ENCODE measurements at regions not wholly inside any gene's neighbourhood (a gene's known extent, or its start where the extent isn't known, plus 50 kb on each side); places are given as distances from the start of the nearest gene placed in this dataset.
"Not testable (repeated sequence)": the region's sequence is repeated elsewhere in the genome, so short reads cannot be mapped to it uniquely, and the experiment has no call there.

DNA sequence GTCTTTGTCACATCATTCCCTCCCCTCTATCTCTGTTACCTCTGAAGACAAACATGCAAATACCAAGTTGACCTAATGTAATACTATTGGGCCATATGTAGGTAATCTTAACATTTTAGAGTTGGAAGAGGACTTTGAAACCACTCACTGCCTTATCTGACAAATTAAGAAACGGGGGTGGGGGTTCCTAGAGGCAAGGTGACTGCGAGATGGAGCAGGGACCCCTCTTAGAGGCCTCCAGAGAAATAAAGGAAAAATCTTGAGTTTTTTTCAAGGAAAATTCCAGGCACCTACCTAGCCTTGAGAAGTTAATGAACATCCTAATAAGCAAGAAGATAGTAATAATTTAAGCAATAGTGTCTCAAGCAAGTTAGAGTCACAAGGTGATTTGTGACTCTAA is 270.8 kb downstream of the CD83 start:
- Mint-ChIP-seq H3K27me3 (no peaks in the 10 kb centered on the region), H3K9me3 (peaks cover 0 to 2% (median 0%) of the 10 kb centered on the region in 3 donors), H3K36me3 (peaks cover 1% of the 10 kb centered on the region), H3K4me3 (no peak overlapping the region), H3K4me1 (peaks cover 15 to 27% (median 20%) of the 10 kb centered on the region in 3 donors), H3K27ac (no peak overlapping the region)

DNA sequence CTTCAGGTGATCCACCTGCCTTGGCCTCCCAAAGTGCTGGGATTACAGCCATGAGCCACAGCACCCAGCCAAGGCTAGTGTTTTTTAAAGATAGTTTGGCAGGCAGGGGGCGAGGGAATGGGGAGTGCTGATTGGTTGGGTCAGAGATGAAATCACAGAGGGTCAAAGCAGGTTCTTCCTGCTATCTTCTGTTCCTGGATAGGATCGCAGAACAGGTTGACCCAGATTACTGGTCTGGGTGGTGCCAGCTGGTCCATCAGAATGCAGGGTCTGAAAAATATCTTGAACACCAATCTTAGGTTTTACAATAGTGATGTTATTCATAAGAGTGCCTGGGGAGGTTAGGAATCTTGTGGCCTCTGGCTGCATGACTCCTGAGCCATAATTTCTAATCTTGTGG is 272.2 kb downstream of the CD83 start:
- peaks cover 9 to 22% (median 15%) of the 10 kb centered on the region in 3 donors for H3K4me1 Mint-ChIP-seq
- H3K27ac Mint-ChIP-seq, H3K36me3 Mint-ChIP-seq, H3K27me3 Mint-ChIP-seq, H3K4me3 Mint-ChIP-seq, H3K9me3 Mint-ChIP-seq: not testable (repeated sequence)

DNA sequence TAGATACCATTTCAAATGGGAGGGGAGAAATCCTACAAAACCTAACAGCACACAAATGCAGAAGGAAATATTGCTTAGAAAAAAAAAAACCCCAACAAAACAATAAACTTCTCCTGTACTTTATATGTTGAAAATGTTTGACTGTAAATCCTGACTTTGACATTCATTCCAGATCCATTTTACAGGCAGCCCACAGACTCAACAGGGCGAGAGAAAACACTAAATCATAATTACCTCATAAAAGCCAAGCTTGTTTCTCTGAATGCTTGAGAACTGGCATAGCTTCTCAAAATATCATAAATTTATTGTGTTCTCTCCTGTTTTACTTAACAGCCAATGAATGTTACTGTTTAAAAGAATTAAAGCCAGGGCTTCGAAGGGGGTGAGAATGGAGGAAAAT is 273.2 kb downstream of the CD83 start:
- no peaks in the 10 kb centered on the region for H3K36me3 Mint-ChIP-seq
- no peaks in the 10 kb centered on the region for H3K27me3 Mint-ChIP-seq
- H3K4me1 Mint-ChIP-seq = peaks cover 9 to 19% (median 14%) of the 10 kb centered on the region in 3 donors
- H3K27ac Mint-ChIP-seq = no peak overlapping the region
- peaks cover 0 to 2% (median 0%) of the 10 kb centered on the region in 3 donors for H3K9me3 Mint-ChIP-seq
- H3K4me3 Mint-ChIP-seq = no peak overlapping the region

DNA sequence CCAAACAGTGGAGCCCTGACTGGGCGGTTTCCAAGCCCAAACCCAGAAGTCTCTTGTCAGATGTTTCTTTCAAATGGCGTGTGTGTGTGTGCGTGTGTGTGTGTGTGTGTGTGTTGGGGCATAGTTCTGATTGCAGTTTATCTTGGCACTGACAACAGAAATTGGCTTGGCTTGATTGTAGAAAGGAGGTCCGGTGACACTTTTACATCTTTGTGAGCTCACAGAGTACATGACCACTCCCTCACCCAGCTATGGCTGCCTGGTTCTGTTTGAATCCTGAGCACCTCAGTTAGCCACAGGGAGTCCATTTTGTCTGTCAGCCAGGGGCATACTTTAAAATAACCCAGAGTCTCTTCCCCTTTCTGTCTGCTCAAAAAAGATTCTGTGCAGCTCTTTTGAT is 276.3 kb downstream of the CD83 start:
- Mint-ChIP-seq H3K4me3 (no peak overlapping the region), H3K4me1 (peaks cover 15 to 35% (median 19%) of the 10 kb centered on the region in 3 donors), H3K36me3 (no peaks in the 10 kb centered on the region), H3K9me3 (peaks cover 0 to 2% (median 0%) of the 10 kb centered on the region in 3 donors), H3K27me3 (no peaks in the 10 kb centered on the region), H3K27ac (peak overlapping the region in 1 of 3 donors; percentile 55)

DNA sequence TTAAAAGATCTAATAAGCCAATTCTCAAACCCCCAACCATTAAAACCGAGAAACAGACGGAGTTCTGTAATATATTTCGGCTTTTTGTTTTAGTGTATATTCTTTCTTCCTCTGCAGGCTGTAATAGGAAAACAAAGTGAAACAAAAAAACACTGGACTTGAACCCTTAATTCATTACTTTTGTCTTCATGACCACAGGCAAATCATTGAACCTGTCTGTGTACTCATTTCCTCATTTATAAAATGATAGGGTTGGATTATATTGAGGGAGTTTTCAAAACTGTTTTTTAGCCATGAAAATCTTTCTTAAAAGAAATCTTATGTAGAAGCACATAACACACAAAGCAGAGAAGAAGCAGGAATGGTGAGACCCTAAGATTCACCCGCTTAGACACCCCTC is 278.8 kb downstream of the CD83 start:
- Mint-ChIP-seq H3K9me3 (peaks cover 0 to 2% (median 0%) of the 10 kb centered on the region in 3 donors), H3K36me3 (no peaks in the 10 kb centered on the region), H3K27me3 (no peaks in the 10 kb centered on the region), H3K4me1 (peaks cover 15 to 35% (median 15%) of the 10 kb centered on the region in 3 donors), H3K4me3 (peak overlapping the region in 2 of 4 donors; percentile 24 to 87), H3K27ac (no peak overlapping the region)

DNA sequence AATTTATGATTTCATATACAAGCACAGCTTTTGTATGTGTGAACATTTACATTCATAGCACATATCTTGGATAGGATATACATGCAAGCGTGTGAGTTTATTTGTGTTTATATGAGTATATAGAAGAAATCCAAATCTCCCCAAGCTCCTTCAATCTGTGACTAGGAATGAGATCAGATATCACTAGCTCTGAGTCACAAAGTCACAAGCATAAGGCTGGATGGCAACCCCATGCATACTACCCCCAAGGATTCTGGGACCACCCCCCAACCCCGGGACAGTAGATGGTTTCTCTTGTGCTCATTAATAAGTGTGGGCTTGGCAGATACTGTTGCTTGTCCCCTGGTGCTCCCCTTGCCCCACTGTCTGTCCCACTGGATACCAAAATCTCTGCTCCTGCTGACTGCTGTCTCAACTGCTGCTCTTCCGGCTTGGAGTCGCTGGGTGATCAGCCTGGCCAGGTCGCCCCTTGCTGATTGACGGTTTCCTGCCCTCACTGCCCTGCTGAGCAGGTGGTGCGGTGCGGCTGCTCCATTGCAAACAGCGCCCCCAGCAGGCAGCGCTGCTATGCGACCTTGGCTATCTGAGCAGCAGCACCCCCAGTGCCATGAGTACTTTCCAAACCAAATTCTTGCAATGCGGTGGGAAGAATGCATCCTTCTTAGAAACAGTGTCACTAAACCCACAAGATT is 279.4 kb downstream of the CD83 start:
- Mint-ChIP-seq H3K36me3 (no peaks in the 10 kb centered on the region), H3K9me3 (peaks cover 0 to under 1% (median 0%) of the 10 kb centered on the region in 3 donors), H3K4me1 (peaks cover 15 to 35% (median 15%) of the 10 kb centered on the region in 3 donors), H3K4me3 (peak overlapping the region in 3 of 4 donors; percentile 13 to 87 (median 63)), H3K27me3 (no peaks in the 10 kb centered on the region), H3K27ac (no peak overlapping the region)

DNA sequence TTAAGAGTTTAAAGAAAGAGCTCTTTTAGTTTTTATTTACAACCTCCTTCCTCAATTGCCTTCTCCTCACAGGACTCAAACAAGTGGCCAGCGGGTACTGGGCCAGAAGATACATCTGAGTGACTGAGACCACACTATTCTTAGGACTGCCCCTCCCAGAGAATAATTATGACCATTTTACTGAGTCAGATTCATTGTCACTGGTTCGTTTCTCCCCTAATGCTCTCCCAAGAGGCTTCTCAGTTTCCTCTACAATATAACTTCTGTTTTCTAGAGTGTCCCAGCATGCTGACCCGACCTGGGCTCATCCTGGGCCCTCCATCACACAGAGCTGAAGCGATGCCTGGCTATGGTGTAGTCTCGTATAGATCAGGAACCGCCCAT is 279.9 kb downstream of the CD83 start:
- Mint-ChIP-seq H3K4me3 (peak overlapping the region in 3 of 4 donors; percentile 13 to 87 (median 37)), H3K9me3 (no peaks in the 10 kb centered on the region), H3K27me3 (no peaks in the 10 kb centered on the region), H3K4me1 (peaks cover 15 to 35% (median 15%) of the 10 kb centered on the region in 3 donors), H3K27ac (peak overlapping the region in 1 of 3 donors; percentile 76), H3K36me3 (no peaks in the 10 kb centered on the region)

DNA sequence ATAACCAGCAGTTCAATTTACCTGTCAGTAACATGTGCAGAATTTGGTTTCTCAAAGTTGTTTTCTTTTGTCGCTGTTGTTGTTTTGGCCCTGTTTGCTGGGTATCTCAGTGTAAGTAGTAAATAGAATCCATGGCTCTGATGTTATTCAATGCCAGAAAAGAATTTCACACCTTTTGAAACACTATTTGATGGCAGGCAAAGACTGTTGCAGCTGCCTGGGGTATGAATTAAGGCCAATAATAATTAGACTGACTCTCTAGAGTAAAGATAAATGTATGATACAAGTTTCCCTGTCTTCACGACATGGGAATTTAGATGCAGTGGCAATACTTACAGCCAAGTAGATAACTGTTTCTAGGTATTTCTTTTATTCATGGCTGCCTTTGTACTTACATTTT is 281.4 kb downstream of the CD83 start:
- no peak overlapping the region for H3K27ac Mint-ChIP-seq
- no peaks in the 10 kb centered on the region for H3K27me3 Mint-ChIP-seq
- no peaks in the 10 kb centered on the region for H3K9me3 Mint-ChIP-seq
- H3K4me1 Mint-ChIP-seq = peaks cover 15 to 26% (median 15%) of the 10 kb centered on the region in 3 donors
- H3K4me3 Mint-ChIP-seq = no peak overlapping the region
- H3K36me3 Mint-ChIP-seq = no peaks in the 10 kb centered on the region

DNA sequence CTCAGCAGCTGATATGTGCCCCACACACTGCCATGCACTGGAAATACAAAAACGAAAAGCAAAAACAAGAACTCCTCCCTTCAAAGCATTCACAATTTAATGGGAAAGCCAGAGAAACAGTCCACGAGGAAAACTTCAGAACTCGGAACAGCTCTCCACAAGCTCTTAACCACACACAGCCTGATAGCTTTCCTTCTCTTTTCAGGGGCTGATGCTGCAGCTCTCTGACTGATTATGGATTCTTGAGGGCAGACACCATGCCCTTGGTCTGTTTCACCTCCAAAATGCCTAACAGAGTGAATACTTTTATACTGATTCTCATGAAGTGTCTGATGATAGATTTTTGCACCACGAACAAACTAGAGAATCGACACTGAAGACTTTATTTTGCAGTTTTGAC is 282.1 kb downstream of the CD83 start:
- H3K9me3 Mint-ChIP-seq = no peaks in the 10 kb centered on the region
- peaks cover 1% of the 10 kb centered on the region for H3K27me3 Mint-ChIP-seq
- no peak overlapping the region for H3K4me3 Mint-ChIP-seq
- H3K27ac Mint-ChIP-seq = no peak overlapping the region
- H3K4me1 Mint-ChIP-seq = peaks cover 15 to 26% (median 15%) of the 10 kb centered on the region in 3 donors
- no peaks in the 10 kb centered on the region for H3K36me3 Mint-ChIP-seq

DNA sequence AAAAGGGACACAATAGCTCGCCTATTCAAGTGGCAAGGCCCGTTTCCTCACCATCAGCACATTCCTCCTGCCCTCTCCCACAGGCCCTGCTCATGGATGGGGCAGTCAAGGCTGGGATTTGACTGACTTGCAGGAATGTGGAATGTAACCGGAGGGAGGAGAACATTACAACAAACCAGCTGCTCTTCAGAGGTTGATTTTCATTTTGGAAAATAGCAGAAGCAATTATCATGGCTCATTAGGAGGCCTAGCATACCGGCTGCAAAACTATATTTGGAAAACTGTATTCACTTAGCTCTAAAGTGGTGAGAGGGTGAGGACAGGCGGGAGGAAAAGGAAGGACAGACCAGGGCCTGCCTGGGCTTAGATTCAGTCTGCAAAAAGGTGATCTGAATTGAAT is 283.7 kb downstream of the CD83 start:
- Mint-ChIP-seq H3K36me3 (no peaks in the 10 kb centered on the region), H3K4me3 (no peak overlapping the region), H3K4me1 (peaks cover 13 to 19% (median 15%) of the 10 kb centered on the region in 3 donors), H3K27me3 (peaks cover 1% of the 10 kb centered on the region), H3K27ac (no peak overlapping the region), H3K9me3 (no peaks in the 10 kb centered on the region)

DNA sequence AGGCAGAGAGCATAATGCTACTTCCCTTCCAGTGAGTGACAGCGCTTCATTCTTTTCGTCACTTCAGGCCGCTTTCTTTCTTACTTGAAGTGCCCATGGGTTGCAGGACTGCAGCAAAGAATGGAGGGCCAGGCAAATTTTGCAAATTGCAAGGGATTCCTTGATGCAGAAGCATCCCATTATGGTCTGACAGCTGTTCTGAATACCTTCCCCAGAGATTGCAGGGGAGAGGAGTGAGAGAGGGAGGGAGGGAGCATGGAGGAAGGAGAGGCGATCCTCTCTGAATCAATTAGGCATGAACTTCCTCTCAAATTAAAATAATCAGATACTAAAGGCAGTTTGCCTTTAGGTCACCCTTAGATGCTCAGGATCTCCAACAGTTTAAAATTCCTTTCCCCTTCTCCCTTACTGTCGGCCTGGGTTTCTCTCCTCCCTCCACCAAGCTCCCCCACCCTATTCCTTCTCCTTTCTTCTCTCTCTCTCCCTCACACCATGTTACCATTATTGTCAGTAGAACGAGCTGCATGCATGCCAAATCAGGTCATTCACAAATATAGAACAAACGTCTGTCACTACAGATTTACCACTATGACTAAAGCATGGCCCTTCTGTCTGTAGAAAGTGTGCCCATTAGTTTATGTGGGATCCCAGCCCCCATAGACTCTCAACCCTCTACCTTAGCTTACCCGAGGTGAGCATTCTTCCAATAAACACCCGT is 289.2 kb downstream of the CD83 start:
- peaks cover 0 to 2% (median 0%) of the 10 kb centered on the region in 3 donors for H3K4me1 Mint-ChIP-seq
- no peaks in the 10 kb centered on the region for H3K36me3 Mint-ChIP-seq
- H3K27ac Mint-ChIP-seq = peak overlapping the region in 1 of 3 donors; percentile 11
- H3K9me3 Mint-ChIP-seq = no peaks in the 10 kb centered on the region
- peaks cover 1% of the 10 kb centered on the region for H3K27me3 Mint-ChIP-seq
- H3K4me3 Mint-ChIP-seq = peak overlapping the region in 1 of 4 donors; percentile 5

DNA sequence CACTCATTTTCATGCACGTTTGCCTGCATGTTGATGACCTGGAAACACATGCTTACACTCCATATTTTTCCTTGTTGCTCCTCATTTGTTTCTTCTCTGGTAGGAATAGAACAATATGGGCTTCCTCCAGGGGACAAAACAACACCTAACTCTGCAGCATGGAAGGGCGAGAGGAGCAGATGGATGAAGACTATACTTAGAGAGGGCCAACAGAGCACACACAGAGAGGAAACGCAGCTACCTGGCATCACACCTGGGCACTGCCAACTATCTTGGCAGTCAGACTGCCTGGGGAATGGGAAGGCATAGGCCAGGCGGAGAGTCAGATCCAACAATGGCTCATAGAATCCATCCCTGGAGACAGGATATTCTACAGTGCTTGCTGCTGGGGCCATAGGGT is 290.9 kb downstream of the CD83 start:
- Mint-ChIP-seq H3K4me3 (no peak overlapping the region), H3K27me3 (peaks cover 2% of the 10 kb centered on the region), H3K9me3 (no peaks in the 10 kb centered on the region), H3K27ac (no peak overlapping the region), H3K36me3 (peaks cover under 1% of the 10 kb centered on the region), H3K4me1 (peaks cover 0 to 3% (median 0%) of the 10 kb centered on the region in 3 donors)

DNA sequence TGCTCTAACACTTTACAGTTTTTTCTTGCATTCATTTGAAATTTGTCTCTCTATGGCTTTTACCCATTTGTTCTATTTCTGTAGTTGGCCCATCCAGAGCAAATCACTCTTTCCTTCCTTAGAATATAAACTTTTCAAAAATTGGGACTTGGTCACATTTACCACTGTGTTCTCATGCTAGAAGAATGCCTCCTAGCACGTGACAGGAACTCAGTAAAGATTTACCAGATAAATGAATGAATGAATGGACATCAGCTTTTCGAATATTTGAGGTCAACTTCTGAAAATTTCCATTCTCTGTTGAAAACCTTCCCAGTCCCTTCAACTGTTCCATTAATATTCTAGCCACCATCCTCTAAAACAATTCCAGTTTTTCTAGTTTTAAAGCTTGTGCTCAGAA is 294.5 kb downstream of the CD83 start:
- Mint-ChIP-seq H3K27ac (no peak overlapping the region), H3K4me3 (no peak overlapping the region), H3K27me3 (peaks cover 1% of the 10 kb centered on the region), H3K9me3 (no peaks in the 10 kb centered on the region), H3K4me1 (peaks cover 0 to 6% (median 0%) of the 10 kb centered on the region in 3 donors), H3K36me3 (peaks cover 6% of the 10 kb centered on the region)

DNA sequence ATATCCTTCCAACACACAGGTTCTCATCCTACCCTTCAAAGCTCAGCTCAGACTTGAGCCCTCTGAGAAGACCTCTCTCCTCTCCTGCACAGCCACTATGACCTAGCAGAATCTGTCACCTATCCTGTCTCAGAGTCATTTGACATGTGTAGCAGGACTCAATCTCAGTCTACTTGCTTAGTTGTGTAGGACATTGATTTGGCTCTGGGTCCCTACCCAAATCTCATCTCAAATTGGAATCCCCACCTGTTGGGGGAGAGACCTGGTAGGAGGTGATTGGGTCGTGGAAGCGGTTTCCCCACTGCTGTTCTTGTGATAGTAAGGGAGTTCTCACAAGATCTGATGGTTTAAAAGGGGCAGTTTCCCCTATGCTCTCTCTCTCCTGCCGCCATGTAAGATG is 297.9 kb downstream of the CD83 start:
- Mint-ChIP-seq H3K27me3 (peaks cover 1% of the 10 kb centered on the region), H3K4me3 (no peak overlapping the region), H3K4me1 (peaks cover 0 to 5% (median 0%) of the 10 kb centered on the region in 3 donors), H3K27ac (no peak overlapping the region), H3K9me3 (peaks cover 0 to 4% (median 0%) of the 10 kb centered on the region in 3 donors), H3K36me3 (peaks cover 6% of the 10 kb centered on the region)

DNA sequence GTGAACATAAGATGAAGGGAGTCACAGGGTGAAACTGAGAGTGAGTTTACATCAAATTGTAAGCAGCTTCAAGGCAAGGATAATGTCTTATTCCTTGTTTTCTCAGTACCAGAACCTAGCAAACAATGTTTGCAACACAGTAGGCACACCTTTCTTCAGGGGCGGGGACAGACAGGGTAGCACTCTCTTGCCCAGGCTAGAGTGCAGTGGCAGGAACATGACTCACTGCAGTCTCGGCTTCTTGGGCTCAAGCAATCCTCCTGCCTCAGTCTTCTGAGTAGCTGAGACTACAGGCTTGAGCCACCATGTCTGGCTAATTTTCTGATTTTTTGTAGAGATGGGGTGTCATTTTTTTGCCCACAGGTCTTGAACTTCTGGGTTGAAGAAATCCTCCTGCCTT is 299.8 kb downstream of the CD83 start:
- no peak overlapping the region for H3K4me3 Mint-ChIP-seq
- peaks cover 8% of the 10 kb centered on the region for H3K36me3 Mint-ChIP-seq
- H3K27me3 Mint-ChIP-seq = peaks cover 1% of the 10 kb centered on the region
- peaks cover 0 to 4% (median 0%) of the 10 kb centered on the region in 3 donors for H3K9me3 Mint-ChIP-seq
- no peak overlapping the region for H3K27ac Mint-ChIP-seq
- H3K4me1 Mint-ChIP-seq = peaks cover 2 to 6% (median 5%) of the 10 kb centered on the region in 3 donors

Measured in IgD-negative memory B cell (primary cell).